PC-3 (cell line): ENCODE measurements at regions not wholly inside any gene's neighbourhood (a gene's known extent, or its start where the extent isn't known, plus 50 kb on each side); places are given as distances from the start of the nearest gene placed in this dataset.

Source experiments
- EZH2 ChIP-seq: fragments of 300-600 bp; sonication (generic); IDR thresholded peaks from one replicate; pipeline ENCODE4 v1.6.1; 2017; ENCODE audit warnings: antibody characterized with exemption, mild to moderate bottlenecking, low read length; ENCODE audit not compliant: unreplicated experiment
- TF ChIP-seq, protein P1 (sequence below): fragments of 300-600 bp; sonication (generic); conservative IDR thresholded peaks from 2 replicates; pipeline ENCODE4 v1.5.1; 2017; ENCODE audit warnings: antibody characterized with exemption, low read depth, mild to moderate bottlenecking, low read length

DNA sequence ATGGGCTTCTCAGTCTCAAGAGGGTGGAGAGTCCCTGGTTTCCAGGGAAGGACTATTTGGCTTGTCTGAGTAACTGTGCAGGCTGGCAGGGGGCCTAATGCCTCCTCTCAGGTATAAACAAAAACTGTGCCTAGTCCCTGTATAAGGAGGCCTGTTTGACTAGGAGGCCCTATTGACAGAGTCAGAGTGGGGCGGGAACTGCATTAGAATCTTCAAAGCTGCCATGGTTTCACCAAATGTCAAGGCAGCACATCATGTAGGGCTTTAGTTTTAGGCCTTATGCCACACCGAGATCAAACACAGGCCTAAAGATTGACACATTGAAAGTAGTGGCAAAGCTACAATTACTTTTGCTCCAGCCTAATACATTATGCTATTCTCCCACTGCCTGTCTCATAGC, 611.5 kb upstream of the B3GAT1 start:
- TF ChIP-seq, protein P1, sequence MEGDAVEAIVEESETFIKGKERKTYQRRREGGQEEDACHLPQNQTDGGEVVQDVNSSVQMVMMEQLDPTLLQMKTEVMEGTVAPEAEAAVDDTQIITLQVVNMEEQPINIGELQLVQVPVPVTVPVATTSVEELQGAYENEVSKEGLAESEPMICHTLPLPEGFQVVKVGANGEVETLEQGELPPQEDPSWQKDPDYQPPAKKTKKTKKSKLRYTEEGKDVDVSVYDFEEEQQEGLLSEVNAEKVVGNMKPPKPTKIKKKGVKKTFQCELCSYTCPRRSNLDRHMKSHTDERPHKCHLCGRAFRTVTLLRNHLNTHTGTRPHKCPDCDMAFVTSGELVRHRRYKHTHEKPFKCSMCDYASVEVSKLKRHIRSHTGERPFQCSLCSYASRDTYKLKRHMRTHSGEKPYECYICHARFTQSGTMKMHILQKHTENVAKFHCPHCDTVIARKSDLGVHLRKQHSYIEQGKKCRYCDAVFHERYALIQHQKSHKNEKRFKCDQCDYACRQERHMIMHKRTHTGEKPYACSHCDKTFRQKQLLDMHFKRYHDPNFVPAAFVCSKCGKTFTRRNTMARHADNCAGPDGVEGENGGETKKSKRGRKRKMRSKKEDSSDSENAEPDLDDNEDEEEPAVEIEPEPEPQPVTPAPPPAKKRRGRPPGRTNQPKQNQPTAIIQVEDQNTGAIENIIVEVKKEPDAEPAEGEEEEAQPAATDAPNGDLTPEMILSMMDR = no peak
- TF ChIP-seq EZH2 = no peak
